ENCODE measurements at regions not wholly inside any gene's neighbourhood (a gene's known extent, or its start where the extent isn't known, plus 50 kb on each side); places are given as distances from the start of the nearest gene placed in this dataset.

DNA sequence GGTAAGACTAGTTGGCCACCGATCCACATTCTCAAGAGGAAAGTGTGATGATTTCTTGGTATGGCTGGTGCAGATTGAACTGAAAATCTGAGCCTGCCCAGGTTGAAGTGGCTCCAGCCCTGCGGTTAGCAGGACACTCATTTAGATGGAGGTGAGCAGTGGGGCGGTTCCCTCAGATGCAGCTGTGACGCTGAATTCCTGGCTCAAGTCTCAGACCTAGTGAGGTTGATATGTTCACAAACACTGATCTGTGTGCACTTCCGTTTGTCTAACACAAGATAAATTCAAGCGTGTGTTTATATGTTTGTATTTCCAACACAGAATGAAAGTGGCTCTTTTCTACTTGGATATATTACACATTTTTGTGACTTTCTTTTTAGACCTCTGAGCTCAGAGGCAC is 83.4 kb upstream of the FRMD1 start:
- TF ChIP-seq CTCF (IDR thresholded peaks at IDR 0.05; ENCODE audit: low read length) (no peak), EZH2phosphoT487 (IDR thresholded peaks at IDR 0.05; ENCODE audit: low read length) (no peak)
